OCI-LY3 (cell line): ENCODE measurements at regions not wholly inside any gene's neighbourhood (a gene's known extent, or its start where the extent isn't known, plus 50 kb on each side); places are given as distances from the start of the nearest gene placed in this dataset.

Source experiments
- H2AFZ ChIP-seq: fragments of 200-600, 300-600 bp; shearing (Covaris generic); 2 replicates; pipeline ENCODE4 v1.6.0; 2014; ENCODE audit warnings: antibody characterized with exemption, low read depth, low read length
- H3K27ac ChIP-seq: fragments of 200-600, 300-600 bp; sonication (generic); 2 replicates; pipeline ENCODE4 v1.5.1; 2014; ENCODE audit warnings: mild to moderate bottlenecking, low read length, moderate library complexity, mixed read lengths
- H3K27me3 ChIP-seq: fragments of 200-600, 300-600 bp; sonication (generic); 2 replicates; pipeline ENCODE4 v1.6.1; 2014; ENCODE audit warnings: low read depth, low read length, mixed read lengths
- H3K36me3 ChIP-seq: fragments of 200-600, 300-600 bp; sonication (generic); replicated peaks from 2 replicates; pipeline ENCODE3; 2014; ENCODE audit warnings: low read depth, low read length, mixed read lengths
- H3K4me1 ChIP-seq: fragments of 300-600, 200-600 bp; sonication (generic); 2 replicates; pipeline ENCODE4 v1.6.1; 2014; ENCODE audit warnings: low read length, mixed read lengths
- H3K4me2 ChIP-seq: fragments of 200-600, 300-600 bp; sonication (generic); 2 replicates; pipeline ENCODE4 v1.6.1; 2014; ENCODE audit warnings: low read length, mixed read lengths
- H3K4me3 ChIP-seq: fragments of 300-600, 200-600 bp; sonication (generic); 2 replicates; pipeline ENCODE4 v1.5.1; 2014; ENCODE audit warnings: antibody characterized with exemption, mild to moderate bottlenecking, low read length, moderate library complexity
- H3K79me2 ChIP-seq: fragments of 300-600, 200-600 bp; shearing (Covaris generic); 2 replicates; pipeline ENCODE4 v1.6.1; 2014; ENCODE audit warnings: mild to moderate bottlenecking, low read length, mixed read lengths
- H3K9ac ChIP-seq: fragments of 300-600, 200-600 bp; shearing (Covaris generic); 2 replicates; pipeline ENCODE4 v1.6.0; 2014; ENCODE audit warnings: mild to moderate bottlenecking, low read length, moderate library complexity
- H3K9me3 ChIP-seq: fragments of 200-600, 300-600 bp; shearing (Covaris generic); 2 replicates; pipeline ENCODE4 v1.6.1; 2014; ENCODE audit warnings: low read length, mixed read lengths; ENCODE audit not compliant: insufficient read depth
- H4K20me1 ChIP-seq: fragments of 200-600, 300-600 bp; sonication (generic); 2 replicates; pipeline ENCODE4 v1.6.1; 2016; ENCODE audit warnings: low read length, mixed read lengths; ENCODE audit not compliant: insufficient read depth
- EZH2phosphoT487 ChIP-seq: fragments of 200-600 bp; shearing (Covaris generic); IDR thresholded peaks from 2 replicates; pipeline ENCODE4 v1.6.1; 2018; ENCODE audit warnings: antibody characterized with exemption, mixed run types, low read depth
- TF ChIP-seq, protein P1 (sequence below): fragments of 200-600, 300-600 bp; sonication (generic); IDR thresholded peaks from 2 replicates; pipeline ENCODE4 v1.5.1; 2014; ENCODE audit warnings: antibody characterized with exemption, low read length, low read depth

DNA sequence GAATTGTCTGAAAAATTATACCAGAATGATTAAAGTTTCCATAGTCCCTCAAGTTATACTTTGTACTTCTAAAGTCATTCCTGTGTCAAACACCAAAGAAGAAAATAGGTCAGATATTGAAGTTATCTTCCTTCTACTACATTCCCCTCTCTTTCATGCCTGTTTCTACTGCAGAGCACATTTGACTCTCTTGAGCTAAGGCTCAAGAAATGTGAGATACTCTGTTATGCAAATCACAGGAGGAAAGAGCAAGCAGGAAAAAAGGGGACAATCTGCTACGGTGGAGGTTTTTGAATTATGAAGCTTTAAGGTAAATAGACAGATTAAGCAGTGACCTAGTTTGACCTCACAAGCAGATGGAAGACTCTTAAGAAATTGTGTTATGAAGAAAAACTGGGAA is 198.9 kb upstream of the LDB2 start:
- no peaks in the 10 kb centered on the region for H3K9me3 ChIP-seq
- no peak overlapping the region for H3K27ac ChIP-seq
- H3K9ac ChIP-seq = no peak overlapping the region
- no peaks in the 10 kb centered on the region for H3K27me3 ChIP-seq
- H3K4me1 ChIP-seq = no peaks in the 10 kb centered on the region
- no peaks in the 10 kb centered on the region for H3K79me2 ChIP-seq
- no peak overlapping the region for H3K4me2 ChIP-seq
- H3K36me3 ChIP-seq = no peaks in the 10 kb centered on the region
- H3K4me3 ChIP-seq = no peak overlapping the region
- H2AFZ ChIP-seq = no peak overlapping the region
- no peaks in the 10 kb centered on the region for H4K20me1 ChIP-seq
- TF ChIP-seq, protein P1, sequence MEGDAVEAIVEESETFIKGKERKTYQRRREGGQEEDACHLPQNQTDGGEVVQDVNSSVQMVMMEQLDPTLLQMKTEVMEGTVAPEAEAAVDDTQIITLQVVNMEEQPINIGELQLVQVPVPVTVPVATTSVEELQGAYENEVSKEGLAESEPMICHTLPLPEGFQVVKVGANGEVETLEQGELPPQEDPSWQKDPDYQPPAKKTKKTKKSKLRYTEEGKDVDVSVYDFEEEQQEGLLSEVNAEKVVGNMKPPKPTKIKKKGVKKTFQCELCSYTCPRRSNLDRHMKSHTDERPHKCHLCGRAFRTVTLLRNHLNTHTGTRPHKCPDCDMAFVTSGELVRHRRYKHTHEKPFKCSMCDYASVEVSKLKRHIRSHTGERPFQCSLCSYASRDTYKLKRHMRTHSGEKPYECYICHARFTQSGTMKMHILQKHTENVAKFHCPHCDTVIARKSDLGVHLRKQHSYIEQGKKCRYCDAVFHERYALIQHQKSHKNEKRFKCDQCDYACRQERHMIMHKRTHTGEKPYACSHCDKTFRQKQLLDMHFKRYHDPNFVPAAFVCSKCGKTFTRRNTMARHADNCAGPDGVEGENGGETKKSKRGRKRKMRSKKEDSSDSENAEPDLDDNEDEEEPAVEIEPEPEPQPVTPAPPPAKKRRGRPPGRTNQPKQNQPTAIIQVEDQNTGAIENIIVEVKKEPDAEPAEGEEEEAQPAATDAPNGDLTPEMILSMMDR = no peak
- TF ChIP-seq EZH2phosphoT487 = no peak

DNA sequence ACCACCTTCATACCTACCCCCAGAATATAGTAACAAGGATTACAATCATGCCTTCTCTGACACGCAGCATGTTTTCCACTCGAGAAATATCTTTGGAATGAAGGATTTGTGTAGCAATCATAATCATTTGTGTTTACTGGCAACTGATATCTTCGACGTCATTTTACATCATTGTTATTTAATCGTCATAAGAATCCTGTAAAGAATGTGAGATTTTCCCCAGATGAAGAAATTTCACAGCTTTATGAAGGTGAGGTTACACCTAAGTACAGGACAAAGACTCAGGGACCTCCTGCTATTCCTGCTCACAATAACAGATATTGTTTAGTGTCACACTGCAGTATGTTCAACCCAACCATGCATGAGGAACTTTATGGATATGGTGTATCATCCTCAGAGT is 198.2 kb upstream of the LDB2 start:
- Histone ChIP-seq H3K9me3 (no peaks in the 10 kb centered on the region), H3K4me3 (no peak overlapping the region), H4K20me1 (no peaks in the 10 kb centered on the region), H2AFZ (no peak overlapping the region), H3K4me1 (no peaks in the 10 kb centered on the region), H3K27ac (no peak overlapping the region), H3K4me2 (no peak overlapping the region), H3K27me3 (no peaks in the 10 kb centered on the region), H3K36me3 (no peaks in the 10 kb centered on the region), H3K79me2 (no peaks in the 10 kb centered on the region), H3K9ac (no peak overlapping the region)
- no peak for TF ChIP-seq EZH2phosphoT487
- TF ChIP-seq, protein P1 = no peak

DNA sequence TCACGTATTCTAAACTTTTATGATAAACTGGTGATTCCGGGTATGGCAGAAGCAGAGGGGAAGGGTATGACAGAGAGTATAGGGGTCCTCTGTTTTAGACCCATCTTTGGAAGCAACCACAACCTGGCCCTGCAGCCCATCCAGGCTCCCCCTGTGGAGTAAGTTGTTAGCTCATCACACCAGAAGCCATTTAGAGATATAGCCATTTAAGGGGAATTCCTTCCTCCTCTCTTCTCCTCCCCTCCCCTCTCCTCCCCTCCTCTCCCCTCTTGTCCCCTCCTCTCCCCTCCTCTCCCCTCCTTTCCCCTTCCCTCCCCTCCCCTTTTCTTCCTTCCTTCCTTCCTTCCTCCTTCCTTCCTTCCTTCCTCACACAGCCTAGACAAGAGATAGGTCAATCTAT is 197.3 kb upstream of the LDB2 start:
- Histone ChIP-seq H3K4me3 (no peak overlapping the region), H3K79me2 (no peaks in the 10 kb centered on the region), H2AFZ (no peak overlapping the region), H3K4me1 (no peaks in the 10 kb centered on the region), H3K36me3 (no peaks in the 10 kb centered on the region), H3K9ac (no peak overlapping the region), H4K20me1 (no peaks in the 10 kb centered on the region), H3K27me3 (no peaks in the 10 kb centered on the region), H3K4me2 (no peak overlapping the region), H3K27ac (no peak overlapping the region), H3K9me3 (no peaks in the 10 kb centered on the region)
- TF ChIP-seq EZH2phosphoT487 = no peak
- TF ChIP-seq, protein P1 = no peak

DNA sequence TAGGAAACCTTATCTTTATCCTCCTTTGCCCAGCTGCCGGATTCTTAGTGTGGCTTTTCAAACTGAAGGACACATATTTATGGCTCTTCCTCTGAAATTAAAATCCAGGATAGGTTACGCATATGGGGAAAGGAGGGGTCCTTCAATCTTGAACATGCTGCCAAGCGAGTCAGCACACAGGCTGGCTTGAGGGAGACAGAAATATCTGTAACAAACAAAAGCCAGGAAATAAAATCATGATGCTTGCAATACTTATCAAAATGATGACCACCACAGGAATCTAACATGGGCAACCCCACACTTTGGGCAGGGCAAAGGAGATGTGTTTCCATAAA is 196.4 kb upstream of the LDB2 start:
- Histone ChIP-seq H4K20me1 (no peaks in the 10 kb centered on the region), H3K9ac (no peak overlapping the region), H3K4me2 (no peak overlapping the region), H3K9me3 (no peaks in the 10 kb centered on the region), H3K36me3 (no peaks in the 10 kb centered on the region), H3K27ac (no peak overlapping the region), H2AFZ (no peak overlapping the region), H3K4me1 (no peaks in the 10 kb centered on the region), H3K4me3 (no peak overlapping the region), H3K27me3 (no peaks in the 10 kb centered on the region), H3K79me2 (no peaks in the 10 kb centered on the region)
- TF ChIP-seq EZH2phosphoT487 = no peak
- TF ChIP-seq, protein P1 = no peak
